ENCODE measurements at regions not wholly inside any gene's neighbourhood (a gene's known extent, or its start where the extent isn't known, plus 50 kb on each side); places are given as distances from the start of the nearest gene placed in this dataset.

- TF ChIP-seq CTCF (IDR thresholded peaks at IDR 0.05; ENCODE audit: low read depth, low read length, missing control alignments): no peak
- in situ Hi-C loops (cut with HindIII; ENCODE audit: low sequenced_read_pairs): no loop called here
- no peak for DNase-seq (ENCODE audit: low read depth)
Measured at GRCh38 chr2:230593765-230594164, 118.9 kb upstream of the CAB39 start.

GRCh38 chr2:230594286-230594840, 118.3 kb upstream of the CAB39 start:
- TF ChIP-seq CTCF (IDR thresholded peaks at IDR 0.05; ENCODE audit: low read depth, low read length, missing control alignments): no peak

More at GRCh38 chr2:230593765-230594164, 118.9 kb upstream of the CAB39 start:
- no peak overlapping the region for H3K4me3 ChIP-seq (ENCODE audit: low read depth, low read length)

GRCh38 chr2:230599853-230600252, 112.8 kb upstream of the CAB39 start:
- no peak for TF ChIP-seq CTCF (IDR thresholded peaks at IDR 0.05; ENCODE audit: low read depth, low read length, missing control alignments)
- no peak overlapping the region for H3K4me3 ChIP-seq (ENCODE audit: low read depth, low read length)
- DNase-seq (ENCODE audit: low read depth): no peak
- in situ Hi-C loops (cut with HindIII; ENCODE audit: low sequenced_read_pairs): no loop called here

More at GRCh38 chr2:230594286-230594840, 118.3 kb upstream of the CAB39 start:
- no peak for DNase-seq (ENCODE audit: low read depth)
- in situ Hi-C loops (cut with HindIII; ENCODE audit: low sequenced_read_pairs): no loop called here
- H3K4me3 ChIP-seq (ENCODE audit: low read depth, low read length): no peak overlapping the region

- DNase-seq (ENCODE audit: low read depth): no peak
- TF ChIP-seq CTCF (IDR thresholded peaks at IDR 0.05; ENCODE audit: low read depth, low read length, missing control alignments): no peak
- in situ Hi-C loops (cut with HindIII; ENCODE audit: low sequenced_read_pairs): no loop called here
- H3K4me3 ChIP-seq (ENCODE audit: low read depth, low read length): no peak overlapping the region
Measured at GRCh38 chr2:230600285-230600684, 112.4 kb upstream of the CAB39 start.

GRCh38 chr2:230600881-230601280, 111.8 kb upstream of the CAB39 start:
- DNase-seq (ENCODE audit: low read depth): no peak
- no peak overlapping the region for H3K4me3 ChIP-seq (ENCODE audit: low read depth, low read length)
- in situ Hi-C loops (cut with HindIII; ENCODE audit: low sequenced_read_pairs): no loop called here
- TF ChIP-seq CTCF (IDR thresholded peaks at IDR 0.05; ENCODE audit: low read depth, low read length, missing control alignments): no peak

GRCh38 chr2:230601510-230601909, 111.1 kb upstream of the CAB39 start:
- no peak overlapping the region for H3K4me3 ChIP-seq (ENCODE audit: low read depth, low read length)
- DNase-seq (ENCODE audit: low read depth): no peak
- TF ChIP-seq CTCF (IDR thresholded peaks at IDR 0.05; ENCODE audit: low read depth, low read length, missing control alignments): no peak
- in situ Hi-C loops (cut with HindIII; ENCODE audit: low sequenced_read_pairs): no loop called here
